Cardiac fibroblast (primary cell): ENCODE measurements at regions not wholly inside any gene's neighbourhood (a gene's known extent, or its start where the extent isn't known, plus 50 kb on each side); places are given as distances from the start of the nearest gene placed in this dataset.

Experiments used
- DNase-seq, 2 donors: peaks; one replicate each; pipeline versions ENCODE4 v3.0.0 to v3.0.0-alpha.2; 2010; ENCODE audit warnings: low read depth in 2 of 2
- H3K4me3 ChIP-seq, 2 donors: replicated peaks in 1 of 2; 1 replicate in 1 of 2; 2 replicates in 1 of 2; pipeline ENCODE4 v1.5.1; 2011; ENCODE audit warnings: low read depth in 2 of 2, low read length in 2 of 2, mild to moderate bottlenecking in 2 of 2, moderate library complexity in 1 of 2
- TF ChIP-seq, protein P1 (sequence below): IDR thresholded peaks from one replicate; pipeline ENCODE4 v1.5.1; 2011; ENCODE audit warnings: low read depth, mild to moderate bottlenecking, low read length, inconsistent platforms

DNA sequence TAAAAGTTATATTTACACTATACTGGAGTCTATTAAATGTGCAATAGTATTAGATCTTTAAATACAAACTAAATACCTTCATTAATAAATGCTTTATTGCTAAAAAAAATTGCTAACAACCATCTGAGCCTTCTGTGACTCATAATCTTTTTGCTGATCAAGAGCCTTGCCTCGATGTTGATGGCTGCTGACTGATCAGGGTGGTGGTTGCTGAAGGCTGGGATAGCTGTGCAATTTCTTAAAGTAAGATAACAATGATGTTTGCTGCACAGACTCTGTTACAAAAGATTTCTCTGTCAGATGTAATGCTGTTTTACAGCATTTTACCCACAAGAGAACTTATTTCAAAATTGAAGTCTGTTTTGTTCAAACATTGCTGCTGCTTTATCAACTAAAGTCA is 421.4 kb upstream of the CYRIA start:
- no peak for DNase-seq
- H3K4me3 ChIP-seq, result no peak overlapping the region
- TF ChIP-seq, protein P1, sequence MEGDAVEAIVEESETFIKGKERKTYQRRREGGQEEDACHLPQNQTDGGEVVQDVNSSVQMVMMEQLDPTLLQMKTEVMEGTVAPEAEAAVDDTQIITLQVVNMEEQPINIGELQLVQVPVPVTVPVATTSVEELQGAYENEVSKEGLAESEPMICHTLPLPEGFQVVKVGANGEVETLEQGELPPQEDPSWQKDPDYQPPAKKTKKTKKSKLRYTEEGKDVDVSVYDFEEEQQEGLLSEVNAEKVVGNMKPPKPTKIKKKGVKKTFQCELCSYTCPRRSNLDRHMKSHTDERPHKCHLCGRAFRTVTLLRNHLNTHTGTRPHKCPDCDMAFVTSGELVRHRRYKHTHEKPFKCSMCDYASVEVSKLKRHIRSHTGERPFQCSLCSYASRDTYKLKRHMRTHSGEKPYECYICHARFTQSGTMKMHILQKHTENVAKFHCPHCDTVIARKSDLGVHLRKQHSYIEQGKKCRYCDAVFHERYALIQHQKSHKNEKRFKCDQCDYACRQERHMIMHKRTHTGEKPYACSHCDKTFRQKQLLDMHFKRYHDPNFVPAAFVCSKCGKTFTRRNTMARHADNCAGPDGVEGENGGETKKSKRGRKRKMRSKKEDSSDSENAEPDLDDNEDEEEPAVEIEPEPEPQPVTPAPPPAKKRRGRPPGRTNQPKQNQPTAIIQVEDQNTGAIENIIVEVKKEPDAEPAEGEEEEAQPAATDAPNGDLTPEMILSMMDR, result no peak

DNA sequence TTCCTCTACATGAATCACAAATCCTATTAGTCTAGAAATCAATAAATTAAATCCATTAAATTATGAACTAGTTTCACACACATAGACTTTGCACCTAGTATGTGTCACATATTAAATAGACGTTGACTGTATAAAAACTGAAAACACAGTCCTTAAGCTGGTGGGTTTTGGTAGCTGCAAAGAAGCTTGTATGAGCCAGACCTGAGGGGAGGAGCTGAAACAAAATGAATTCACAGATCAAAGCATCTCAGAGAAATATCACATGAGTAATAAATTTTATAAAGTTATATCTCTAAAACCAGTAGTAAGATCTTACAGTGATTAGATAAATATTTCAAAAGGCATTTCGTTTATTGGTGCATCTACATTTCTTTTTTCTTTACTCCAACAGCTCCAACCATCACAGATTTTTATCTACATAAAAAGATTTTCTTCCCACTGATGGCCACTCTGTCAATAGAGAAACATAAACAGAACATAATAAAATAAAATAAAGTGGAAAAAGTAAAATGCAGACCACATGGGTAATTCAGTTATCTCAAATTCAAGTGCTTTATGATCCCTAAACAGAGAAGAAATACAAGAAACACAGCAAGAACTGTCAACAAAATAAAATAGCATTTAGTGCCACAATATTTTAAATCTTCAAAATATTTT is 420.0 kb upstream of the CYRIA start:
- DNase-seq, result no peak
- H3K4me3 ChIP-seq, result no peak overlapping the region
- TF ChIP-seq, protein P1, result no peak

DNA sequence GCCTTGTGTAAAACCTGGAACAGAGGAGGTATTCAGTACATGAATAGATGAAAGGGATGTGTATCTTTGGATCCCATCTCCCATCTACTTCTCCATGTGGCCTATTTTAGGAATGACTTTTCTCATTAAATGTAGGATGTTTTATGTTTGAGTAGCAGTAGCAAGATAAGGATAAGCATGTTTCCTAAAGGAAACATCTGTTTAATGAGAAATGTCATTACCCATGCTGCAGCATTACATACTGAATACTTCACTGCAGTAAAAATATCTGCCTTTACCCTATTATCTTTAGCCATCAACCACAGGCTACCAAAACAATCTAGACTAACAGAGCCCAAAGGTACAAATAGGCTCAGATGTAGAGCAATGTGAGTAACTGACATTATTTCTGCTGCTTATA is 419.2 kb upstream of the CYRIA start:
- TF ChIP-seq, protein P1, result no peak
- no peak for DNase-seq
- no peak overlapping the region for H3K4me3 ChIP-seq

DNA sequence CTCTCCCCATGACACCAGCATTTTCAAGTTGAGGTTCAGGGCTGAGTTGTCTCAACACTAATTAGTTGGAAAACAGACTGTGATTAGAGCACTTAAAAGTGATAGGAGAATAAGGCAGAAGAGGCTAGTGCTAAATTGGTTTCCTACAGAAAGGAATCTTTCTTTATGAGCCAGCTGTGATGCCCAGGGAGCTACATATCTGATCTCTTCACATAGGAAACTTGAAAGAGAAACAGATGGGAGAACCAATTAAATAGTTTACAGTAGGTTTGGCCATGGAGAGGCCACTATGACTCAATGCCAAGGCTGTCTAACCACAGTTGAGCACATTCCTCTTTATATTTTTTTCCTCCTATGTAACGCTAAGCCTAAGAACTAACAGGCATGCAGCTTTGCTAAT is 418.3 kb upstream of the CYRIA start:
- no peak overlapping the region for H3K4me3 ChIP-seq
- peak in 1 of 2 donors; percentile 40 for DNase-seq
- TF ChIP-seq, protein P1, result no peak

DNA sequence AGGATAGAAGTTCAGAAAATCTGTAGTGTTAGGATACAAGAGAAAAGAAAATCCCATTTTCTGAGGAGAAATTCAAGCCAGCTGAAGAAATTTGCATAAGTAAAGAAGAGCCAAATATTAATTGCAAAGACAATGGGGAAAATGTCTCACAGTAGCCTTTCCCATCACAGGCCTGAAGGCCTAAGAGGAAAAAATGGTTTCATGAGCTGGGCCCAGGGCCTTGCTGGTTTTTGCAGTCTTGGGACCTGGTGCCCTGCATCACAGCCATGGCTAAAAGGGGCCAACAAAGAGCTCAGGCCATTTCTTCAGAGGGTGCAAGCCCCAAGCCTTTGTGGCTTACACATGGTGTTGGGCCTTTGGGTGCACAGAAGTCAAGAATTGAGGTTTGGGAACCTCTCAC is 413.6 kb upstream of the CYRIA start:
- TF ChIP-seq, protein P1, result no peak
- no peak overlapping the region for H3K4me3 ChIP-seq
- no peak for DNase-seq

DNA sequence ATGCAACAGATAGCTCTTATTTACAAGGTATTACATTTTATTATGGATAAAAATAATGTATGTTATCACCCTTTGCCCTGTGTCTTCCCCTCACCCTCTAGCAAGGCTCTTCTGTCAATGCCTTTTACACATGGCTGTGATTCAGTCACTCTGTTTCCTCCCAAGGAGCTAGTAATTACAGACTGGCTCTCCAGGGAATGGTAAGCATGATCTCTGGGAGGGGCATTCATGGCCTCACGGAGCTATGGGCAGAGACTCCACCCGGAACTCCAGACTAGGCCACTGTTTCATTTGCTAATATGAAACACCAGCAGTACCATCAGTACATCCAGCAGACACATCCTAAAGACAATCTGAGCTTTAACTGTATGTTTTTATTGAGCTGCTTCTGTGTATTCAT is 410.9 kb upstream of the CYRIA start:
- TF ChIP-seq, protein P1, result no peak

DNA sequence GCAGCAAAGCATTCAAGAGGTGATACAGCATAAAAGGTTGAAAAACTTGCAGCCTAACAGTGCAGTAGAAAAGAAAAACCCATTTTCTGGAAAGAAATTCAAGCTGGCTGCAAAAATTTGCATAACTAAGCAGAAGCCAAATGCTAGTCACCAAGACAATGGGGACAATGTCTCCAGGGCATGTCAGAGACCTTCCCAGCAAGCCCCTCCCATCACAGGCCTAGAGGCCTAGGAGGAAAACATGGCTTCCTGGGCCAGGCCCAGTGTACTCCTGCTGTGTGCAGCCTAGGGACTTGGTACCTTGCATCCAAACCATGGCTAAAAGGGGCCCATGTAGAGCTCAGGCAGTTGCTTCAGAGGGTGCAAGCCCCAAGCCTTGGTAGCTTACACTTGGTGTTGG is 405.1 kb upstream of the CYRIA start:
- TF ChIP-seq, protein P1, result no peak
- no peak overlapping the region for H3K4me3 ChIP-seq
- DNase-seq, result no peak

More for the DNA sequence above, 410.9 kb upstream of the CYRIA start:
- no peak overlapping the region for H3K4me3 ChIP-seq
- peak in 1 of 2 donors; percentile 57 for DNase-seq
